ENCODE measurements at regions not wholly inside any gene's neighbourhood (a gene's known extent, or its start where the extent isn't known, plus 50 kb on each side); places are given as distances from the start of the nearest gene placed in this dataset.

DNA sequence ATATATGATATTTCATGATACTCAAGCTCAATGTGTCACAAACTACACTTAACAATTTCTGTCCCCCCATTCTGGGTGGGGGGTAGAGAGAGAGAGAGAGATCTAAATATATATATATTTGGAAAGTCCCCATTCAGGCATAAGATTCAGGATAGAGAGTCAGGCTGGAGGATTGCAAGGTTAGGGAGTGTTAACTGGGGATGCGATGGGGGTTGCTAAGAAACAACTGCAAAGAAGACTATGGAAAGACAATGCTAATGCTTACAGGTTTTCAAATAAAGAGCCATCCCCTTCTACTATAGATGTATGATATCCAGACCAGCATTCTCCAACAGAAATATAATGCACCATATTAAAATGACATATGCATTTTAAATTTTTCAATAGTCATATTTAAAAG is 79.2 kb upstream of the OR5AK2 start:
- DNase-seq: no peak
- BruUV-seq (replicated peaks): no TSS peak
- CTCF ChIA-PET: no interaction called here
- no peaks in the 10 kb centered on the region for H3K79me2 ChIP-seq (ENCODE audit: low read depth)
- H3K36me3 ChIP-seq (ENCODE audit: low read depth): no peaks in the 10 kb centered on the region
- POLR2A ChIA-PET (ENCODE audit: unreplicated experiment): no interaction called here
- no peak overlapping the region for H2AFZ ChIP-seq
- no peak overlapping the region for H3K27ac ChIP-seq
- no peaks in the 10 kb centered on the region for H4K20me1 ChIP-seq (ENCODE audit: insufficient read depth)
- TF ChIP-seq, protein P1, sequence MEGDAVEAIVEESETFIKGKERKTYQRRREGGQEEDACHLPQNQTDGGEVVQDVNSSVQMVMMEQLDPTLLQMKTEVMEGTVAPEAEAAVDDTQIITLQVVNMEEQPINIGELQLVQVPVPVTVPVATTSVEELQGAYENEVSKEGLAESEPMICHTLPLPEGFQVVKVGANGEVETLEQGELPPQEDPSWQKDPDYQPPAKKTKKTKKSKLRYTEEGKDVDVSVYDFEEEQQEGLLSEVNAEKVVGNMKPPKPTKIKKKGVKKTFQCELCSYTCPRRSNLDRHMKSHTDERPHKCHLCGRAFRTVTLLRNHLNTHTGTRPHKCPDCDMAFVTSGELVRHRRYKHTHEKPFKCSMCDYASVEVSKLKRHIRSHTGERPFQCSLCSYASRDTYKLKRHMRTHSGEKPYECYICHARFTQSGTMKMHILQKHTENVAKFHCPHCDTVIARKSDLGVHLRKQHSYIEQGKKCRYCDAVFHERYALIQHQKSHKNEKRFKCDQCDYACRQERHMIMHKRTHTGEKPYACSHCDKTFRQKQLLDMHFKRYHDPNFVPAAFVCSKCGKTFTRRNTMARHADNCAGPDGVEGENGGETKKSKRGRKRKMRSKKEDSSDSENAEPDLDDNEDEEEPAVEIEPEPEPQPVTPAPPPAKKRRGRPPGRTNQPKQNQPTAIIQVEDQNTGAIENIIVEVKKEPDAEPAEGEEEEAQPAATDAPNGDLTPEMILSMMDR (conservative IDR thresholded peaks at IDR 0.05): no peak
- no peak for TF ChIP-seq EZH2 (IDR thresholded peaks at IDR 0.05; ENCODE audit: low read depth)
- no peaks in the 10 kb centered on the region for H3K9me2 ChIP-seq (ENCODE audit: insufficient read depth)
- H3K4me1 ChIP-seq (replicated peaks; ENCODE audit: insufficient read depth): peaks cover 37% of the 10 kb centered on the region
- no peaks in the 10 kb centered on the region for H3K9me3 ChIP-seq (ENCODE audit: insufficient read depth, low read depth)
- no peaks in the 10 kb centered on the region for H3K27me3 ChIP-seq (ENCODE audit: insufficient read depth, low read depth)
- H3K4me2 ChIP-seq: no peak overlapping the region
- peaks cover 28% of the 10 kb centered on the region for H3F3A ChIP-seq (ENCODE audit: insufficient read depth, low read depth)
- intact Hi-C loops (cut with micrococcal nuclease; ENCODE audit: unreplicated experiment): loop anchor here (10.0 kb wide), 1 partner anchor 385 kb away; no protein-coding TSS in a partner anchor
- H3K4me3 ChIP-seq: no peak overlapping the region

DNA sequence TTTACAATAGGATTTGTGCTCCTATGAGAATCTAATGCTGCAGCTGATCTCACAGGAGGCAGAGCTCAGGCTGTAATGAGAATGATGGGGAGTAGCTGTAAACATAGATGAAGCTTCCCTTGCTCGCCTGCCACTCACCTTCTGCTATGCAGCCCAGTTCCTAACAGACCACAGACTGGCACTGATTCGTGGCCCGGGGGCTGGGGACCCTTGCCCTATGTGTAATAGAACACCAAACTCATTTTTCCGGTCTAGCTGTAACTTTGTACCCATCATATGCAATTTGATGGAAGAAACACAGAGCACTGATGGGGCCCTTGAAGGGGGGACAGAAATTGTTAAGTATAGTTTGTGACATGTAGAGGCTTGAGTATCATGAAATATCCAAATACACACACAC is 79.6 kb upstream of the OR5AK2 start:
- POLR2A ChIA-PET (ENCODE audit: unreplicated experiment): no interaction called here
- Histone ChIP-seq H3K4me1 (replicated peaks; ENCODE audit: insufficient read depth) (peaks cover 37% of the 10 kb centered on the region), H4K20me1 (ENCODE audit: insufficient read depth) (no peaks in the 10 kb centered on the region), H3F3A (ENCODE audit: insufficient read depth, low read depth) (peaks cover 28% of the 10 kb centered on the region), H3K36me3 (ENCODE audit: low read depth) (no peaks in the 10 kb centered on the region), H3K9me2 (ENCODE audit: insufficient read depth) (no peaks in the 10 kb centered on the region), H2AFZ (no peak overlapping the region), H3K27ac (no peak overlapping the region), H3K79me2 (ENCODE audit: low read depth) (no peaks in the 10 kb centered on the region), H3K9me3 (ENCODE audit: insufficient read depth, low read depth) (no peaks in the 10 kb centered on the region), H3K4me3 (no peak overlapping the region), H3K4me2 (no peak overlapping the region), H3K27me3 (ENCODE audit: insufficient read depth, low read depth) (no peaks in the 10 kb centered on the region)
- DNase-seq: no peak
- TF ChIP-seq, protein P1 (conservative IDR thresholded peaks at IDR 0.05): no peak
- no peak for TF ChIP-seq EZH2 (IDR thresholded peaks at IDR 0.05; ENCODE audit: low read depth)
- intact Hi-C loops (cut with micrococcal nuclease; ENCODE audit: unreplicated experiment): loop anchor here (10.0 kb wide), 1 partner anchor 386 kb away; no protein-coding TSS in a partner anchor
- BruUV-seq (replicated peaks): no TSS peak
- CTCF ChIA-PET: no interaction called here

DNA sequence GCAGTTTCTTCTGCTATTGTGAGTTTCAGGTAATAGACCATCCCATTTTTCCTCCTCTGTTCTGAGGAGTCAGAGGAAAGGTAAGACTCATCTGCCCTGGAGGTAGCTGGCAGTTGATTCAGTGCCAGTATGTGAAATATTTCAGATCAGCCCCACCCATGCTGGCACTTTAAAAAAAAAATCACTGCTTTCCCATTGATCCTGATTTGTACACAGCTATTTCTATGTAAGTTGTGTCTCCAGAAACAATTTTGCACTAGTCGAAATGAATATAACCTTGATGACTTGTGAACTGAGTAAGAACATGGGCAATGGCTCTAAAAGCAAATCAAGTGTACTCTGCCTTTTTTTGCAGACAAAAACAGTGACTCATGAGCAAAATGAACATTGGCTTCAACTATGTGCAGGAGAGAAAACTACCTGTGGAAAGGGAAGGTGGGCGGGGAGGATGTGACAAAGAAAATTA is 82.0 kb upstream of the OR5AK2 start:
- H3K27ac ChIP-seq: peak overlapping the region; percentile 98
- intact Hi-C loops (cut with micrococcal nuclease; ENCODE audit: unreplicated experiment): loop anchor here (2.0 to 10.0 kb wide), 2 partner anchors 26 to 388 kb away; no protein-coding TSS in a partner anchor
- no peak overlapping the region for H2AFZ ChIP-seq
- no peaks in the 10 kb centered on the region for H4K20me1 ChIP-seq (ENCODE audit: insufficient read depth)
- no peaks in the 10 kb centered on the region for H3K9me2 ChIP-seq (ENCODE audit: insufficient read depth)
- ChIA-PET CTCF (no interaction called here), POLR2A (ENCODE audit: unreplicated experiment) (no interaction called here)
- peaks cover 37% of the 10 kb centered on the region for H3K4me1 ChIP-seq (replicated peaks; ENCODE audit: insufficient read depth)
- H3K79me2 ChIP-seq (ENCODE audit: low read depth): no peaks in the 10 kb centered on the region
- H3K36me3 ChIP-seq (ENCODE audit: low read depth): no peaks in the 10 kb centered on the region
- H3K4me3 ChIP-seq: peak overlapping the region; percentile 15; the same call in 1 of the 2 replicates
- peak overlapping the region; percentile 65 for H3K4me2 ChIP-seq
- TF ChIP-seq, protein P1 (conservative IDR thresholded peaks at IDR 0.05): no peak
- TF ChIP-seq EZH2 (IDR thresholded peaks at IDR 0.05; ENCODE audit: low read depth): no peak
- no peaks in the 10 kb centered on the region for H3K27me3 ChIP-seq (ENCODE audit: insufficient read depth, low read depth)
- peak; percentile 54 to 87 for DNase-seq
- no TSS peak for BruUV-seq (replicated peaks)
- peaks cover 28% of the 10 kb centered on the region for H3F3A ChIP-seq (ENCODE audit: insufficient read depth, low read depth)
- no peaks in the 10 kb centered on the region for H3K9me3 ChIP-seq (ENCODE audit: insufficient read depth, low read depth)
